Neural cell (in vitro differentiated cells): ENCODE measurements at regions not wholly inside any gene's neighbourhood (a gene's known extent, or its start where the extent isn't known, plus 50 kb on each side); places are given as distances from the start of the nearest gene placed in this dataset.

ENCODE experiments used
- EP300 ChIP-seq: fragments of 450-650 bp; conservative IDR thresholded peaks from 2 replicates; pipeline ENCODE4 v1.6.1; 2014; ENCODE audit warnings: antibody characterized with exemption, mild to moderate bottlenecking, moderate library complexity; ENCODE audit not compliant: poor library complexity, severe bottlenecking
- EZH2 ChIP-seq: fragments of 200-600, 300-800 bp; shearing (Covaris generic), sonication (generic); IDR thresholded peaks from 2 replicates; pipeline ENCODE4 v1.6.1; 2014; ENCODE audit warnings: antibody characterized with exemption, low read length, borderline replicate concordance, mild to moderate bottlenecking; ENCODE audit not compliant: insufficient read depth, poor library complexity, severe bottlenecking
- MXI1 ChIP-seq: fragments of 450-650 bp; conservative IDR thresholded peaks from 2 replicates; pipeline ENCODE4 v1.6.1; 2014; ENCODE audit warnings: antibody characterized with exemption, mild to moderate bottlenecking; ENCODE audit not compliant: poor library complexity, severe bottlenecking
- POLR2AphosphoS5 ChIP-seq: IDR thresholded peaks from 2 replicates; pipeline ENCODE4 v1.6.1; 2012
- RAD21 ChIP-seq: fragments of 450-650 bp; conservative IDR thresholded peaks from 2 replicates; pipeline ENCODE4 v1.6.1; 2014; ENCODE audit warnings: antibody characterized with exemption, mild to moderate bottlenecking, moderate library complexity
- SMC3 ChIP-seq: fragments of 450-650 bp; conservative IDR thresholded peaks from 2 replicates; pipeline ENCODE4 v1.6.1; 2014; ENCODE audit warnings: antibody characterized with exemption, mild to moderate bottlenecking, moderate library complexity; ENCODE audit not compliant: poor library complexity
- TAF1 ChIP-seq: IDR thresholded peaks from 2 replicates; pipeline ENCODE4 v1.6.1; 2012; ENCODE audit warnings: low read depth
- TF ChIP-seq, protein P1 (sequence below): fragments of 450-650 bp; IDR thresholded peaks from 2 replicates; pipeline ENCODE4 v1.5.1; 2014; ENCODE audit warnings: antibody characterized with exemption, mild to moderate bottlenecking, moderate library complexity; ENCODE audit not compliant: poor library complexity, severe bottlenecking
- TF ChIP-seq, protein P2 (sequence below): IDR thresholded peaks from 2 replicates; pipeline ENCODE4 v1.6.1; 2012; ENCODE audit warnings: borderline replicate concordance

GRCh38 chr7:34236839-34237492 is 331.6 kb downstream of the BMPER start:
- TF ChIP-seq, protein P1, sequence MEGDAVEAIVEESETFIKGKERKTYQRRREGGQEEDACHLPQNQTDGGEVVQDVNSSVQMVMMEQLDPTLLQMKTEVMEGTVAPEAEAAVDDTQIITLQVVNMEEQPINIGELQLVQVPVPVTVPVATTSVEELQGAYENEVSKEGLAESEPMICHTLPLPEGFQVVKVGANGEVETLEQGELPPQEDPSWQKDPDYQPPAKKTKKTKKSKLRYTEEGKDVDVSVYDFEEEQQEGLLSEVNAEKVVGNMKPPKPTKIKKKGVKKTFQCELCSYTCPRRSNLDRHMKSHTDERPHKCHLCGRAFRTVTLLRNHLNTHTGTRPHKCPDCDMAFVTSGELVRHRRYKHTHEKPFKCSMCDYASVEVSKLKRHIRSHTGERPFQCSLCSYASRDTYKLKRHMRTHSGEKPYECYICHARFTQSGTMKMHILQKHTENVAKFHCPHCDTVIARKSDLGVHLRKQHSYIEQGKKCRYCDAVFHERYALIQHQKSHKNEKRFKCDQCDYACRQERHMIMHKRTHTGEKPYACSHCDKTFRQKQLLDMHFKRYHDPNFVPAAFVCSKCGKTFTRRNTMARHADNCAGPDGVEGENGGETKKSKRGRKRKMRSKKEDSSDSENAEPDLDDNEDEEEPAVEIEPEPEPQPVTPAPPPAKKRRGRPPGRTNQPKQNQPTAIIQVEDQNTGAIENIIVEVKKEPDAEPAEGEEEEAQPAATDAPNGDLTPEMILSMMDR: no peak
- no peak for TF ChIP-seq POLR2AphosphoS5
- no peak for TF ChIP-seq RAD21
- no peak for TF ChIP-seq EZH2
- TF ChIP-seq, protein P2, sequence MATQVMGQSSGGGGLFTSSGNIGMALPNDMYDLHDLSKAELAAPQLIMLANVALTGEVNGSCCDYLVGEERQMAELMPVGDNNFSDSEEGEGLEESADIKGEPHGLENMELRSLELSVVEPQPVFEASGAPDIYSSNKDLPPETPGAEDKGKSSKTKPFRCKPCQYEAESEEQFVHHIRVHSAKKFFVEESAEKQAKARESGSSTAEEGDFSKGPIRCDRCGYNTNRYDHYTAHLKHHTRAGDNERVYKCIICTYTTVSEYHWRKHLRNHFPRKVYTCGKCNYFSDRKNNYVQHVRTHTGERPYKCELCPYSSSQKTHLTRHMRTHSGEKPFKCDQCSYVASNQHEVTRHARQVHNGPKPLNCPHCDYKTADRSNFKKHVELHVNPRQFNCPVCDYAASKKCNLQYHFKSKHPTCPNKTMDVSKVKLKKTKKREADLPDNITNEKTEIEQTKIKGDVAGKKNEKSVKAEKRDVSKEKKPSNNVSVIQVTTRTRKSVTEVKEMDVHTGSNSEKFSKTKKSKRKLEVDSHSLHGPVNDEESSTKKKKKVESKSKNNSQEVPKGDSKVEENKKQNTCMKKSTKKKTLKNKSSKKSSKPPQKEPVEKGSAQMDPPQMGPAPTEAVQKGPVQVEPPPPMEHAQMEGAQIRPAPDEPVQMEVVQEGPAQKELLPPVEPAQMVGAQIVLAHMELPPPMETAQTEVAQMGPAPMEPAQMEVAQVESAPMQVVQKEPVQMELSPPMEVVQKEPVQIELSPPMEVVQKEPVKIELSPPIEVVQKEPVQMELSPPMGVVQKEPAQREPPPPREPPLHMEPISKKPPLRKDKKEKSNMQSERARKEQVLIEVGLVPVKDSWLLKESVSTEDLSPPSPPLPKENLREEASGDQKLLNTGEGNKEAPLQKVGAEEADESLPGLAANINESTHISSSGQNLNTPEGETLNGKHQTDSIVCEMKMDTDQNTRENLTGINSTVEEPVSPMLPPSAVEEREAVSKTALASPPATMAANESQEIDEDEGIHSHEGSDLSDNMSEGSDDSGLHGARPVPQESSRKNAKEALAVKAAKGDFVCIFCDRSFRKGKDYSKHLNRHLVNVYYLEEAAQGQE: no peak
- no peak for TF ChIP-seq TAF1
- TF ChIP-seq SMC3: no peak
- TF ChIP-seq EP300: no peak
- no peak for TF ChIP-seq MXI1
